Ovary (tissue), 3 donors: ENCODE measurements at regions not wholly inside any gene's neighbourhood (a gene's known extent, or its start where the extent isn't known, plus 50 kb on each side); places are given as distances from the start of the nearest gene placed in this dataset.

Experiments used
- CTCF ChIP-seq, 3 donors: fragments of 450-650 bp in 2 of 3; fragments of 200-600 bp in 1 of 3; IDR thresholded peaks; one replicate each; pipeline versions ENCODE4 v1.5.1 to v1.8.0; 2016 to 2022; ENCODE audit warnings: antibody characterized with exemption in 3 of 3, mild to moderate bottlenecking in 1 of 3
- EP300 ChIP-seq: sonication (generic); formaldehyde crosslinking; IDR thresholded peaks from one replicate; pipeline ENCODE4 v1.6.1; 2017; ENCODE audit warnings: antibody characterized with exemption
- POLR2A ChIP-seq: fragments of 450-650 bp; IDR thresholded peaks from one replicate; pipeline ENCODE4 v1.6.1; 2017; ENCODE audit warnings: antibody characterized with exemption, mild to moderate bottlenecking, moderate library complexity
- donor health status: DM: no; HTN: no; CAD: no.

- TF ChIP-seq CTCF (IDR thresholded peaks at IDR 0.05) (no peak), EP300 (no peak), POLR2A (no peak)
Measured at GRCh38 chr2:150858382-150858781, 370.9 kb upstream of the RND3 start.
